GM06990 (cell line): ENCODE measurements at regions not wholly inside any gene's neighbourhood (a gene's known extent, or its start where the extent isn't known, plus 50 kb on each side); places are given as distances from the start of the nearest gene placed in this dataset.

Experiments
- DNase-seq: peaks from one replicate; pipeline ENCODE4 v3.0.0-alpha.2; 2011; ENCODE audit not compliant: insufficient read length; ENCODE audit errors: extremely low read depth
- H3K27me3 ChIP-seq: replicated peaks from 2 replicates; pipeline ENCODE4 v1.6.0; 2011; ENCODE audit warnings: low read length; ENCODE audit not compliant: control insufficient read depth, insufficient read depth
- H3K36me3 ChIP-seq: 2 replicates; pipeline ENCODE4 v1.5.1; 2011; ENCODE audit warnings: low read length; ENCODE audit not compliant: control insufficient read depth, insufficient read depth
- H3K4me3 ChIP-seq: replicated peaks from 2 replicates; pipeline ENCODE4 v1.5.1; 2011; ENCODE audit warnings: low read depth, mild to moderate bottlenecking, control low read depth, low read length
- CTCF ChIP-seq: IDR thresholded peaks from 2 replicates; pipeline ENCODE4 v1.5.1; 2011; ENCODE audit warnings: low read length, control low read depth, mild to moderate bottlenecking, inconsistent platforms; ENCODE audit not compliant: insufficient read depth, poor library complexity, severe bottlenecking

- Histone ChIP-seq H3K27me3 (no peaks in the 10 kb centered on the region; the same call in 1 of the 2 replicates), H3K36me3 (no peaks in the 10 kb centered on the region), H3K4me3 (no peak overlapping the region)
- no peak for DNase-seq
- no peak for TF ChIP-seq CTCF
Observed at GRCh38 chr15:39251413-39252133, 329.3 kb upstream of the THBS1 start.

DNA sequence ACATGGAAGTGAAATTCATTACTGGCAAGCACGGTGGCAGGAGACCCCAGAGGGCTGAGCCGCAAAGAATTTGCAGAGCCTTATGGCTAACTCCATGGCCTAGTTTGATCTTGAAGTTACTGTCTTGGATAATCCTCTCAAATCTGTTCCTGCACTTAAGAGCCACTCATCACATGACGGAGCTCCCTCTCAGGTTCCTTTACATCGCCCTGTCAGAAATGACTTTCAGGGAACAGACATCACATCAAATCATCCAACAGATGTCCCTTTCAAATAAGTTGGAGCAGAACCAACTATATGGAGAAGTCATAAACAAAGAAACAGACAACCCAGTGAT lies 328.8 kb upstream of the THBS1 start:
- TF ChIP-seq CTCF, result no peak
- no peaks in the 10 kb centered on the region; the same call in 1 of the 2 replicates for H3K27me3 ChIP-seq
- DNase-seq, result no peak
- H3K4me3 ChIP-seq, result no peak overlapping the region
- H3K36me3 ChIP-seq, result no peaks in the 10 kb centered on the region

DNA sequence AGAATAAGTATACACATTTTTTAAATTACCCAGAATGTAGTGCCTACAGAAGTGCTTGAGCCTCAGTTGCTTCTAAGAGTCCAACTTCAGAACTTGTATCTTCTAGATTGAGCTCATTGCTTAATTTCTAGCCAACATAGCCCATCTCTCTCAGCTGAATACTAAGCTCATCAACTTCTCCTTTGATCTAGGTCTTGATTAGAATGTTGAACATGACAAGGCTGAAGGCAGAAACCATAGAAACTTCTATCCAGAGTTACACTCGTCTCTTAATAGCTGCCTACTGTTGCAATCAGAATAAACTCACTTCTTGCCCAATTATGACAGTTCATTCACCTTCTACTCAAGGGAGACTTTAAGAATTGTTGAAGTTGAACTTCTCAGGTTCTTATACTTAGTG lies 327.3 kb upstream of the THBS1 start:
- no peak overlapping the region for H3K4me3 ChIP-seq
- no peaks in the 10 kb centered on the region; the same call in 1 of the 2 replicates for H3K27me3 ChIP-seq
- DNase-seq, result no peak
- no peak for TF ChIP-seq CTCF
- H3K36me3 ChIP-seq, result no peaks in the 10 kb centered on the region

- no peak for DNase-seq
- Histone ChIP-seq H3K27me3 (no peaks in the 10 kb centered on the region; the same call in 1 of the 2 replicates), H3K36me3 (no peaks in the 10 kb centered on the region), H3K4me3 (no peak overlapping the region)
- no peak for TF ChIP-seq CTCF
Observed at GRCh38 chr15:39254181-39254580, 326.7 kb upstream of the THBS1 start.

GRCh38 chr15:39255760-39256159 lies 325.1 kb upstream of the THBS1 start:
- no peak for DNase-seq
- TF ChIP-seq CTCF, result no peak
- Histone ChIP-seq H3K27me3 (no peaks in the 10 kb centered on the region; the same call in 1 of the 2 replicates), H3K36me3 (no peaks in the 10 kb centered on the region), H3K4me3 (no peak overlapping the region)

DNA sequence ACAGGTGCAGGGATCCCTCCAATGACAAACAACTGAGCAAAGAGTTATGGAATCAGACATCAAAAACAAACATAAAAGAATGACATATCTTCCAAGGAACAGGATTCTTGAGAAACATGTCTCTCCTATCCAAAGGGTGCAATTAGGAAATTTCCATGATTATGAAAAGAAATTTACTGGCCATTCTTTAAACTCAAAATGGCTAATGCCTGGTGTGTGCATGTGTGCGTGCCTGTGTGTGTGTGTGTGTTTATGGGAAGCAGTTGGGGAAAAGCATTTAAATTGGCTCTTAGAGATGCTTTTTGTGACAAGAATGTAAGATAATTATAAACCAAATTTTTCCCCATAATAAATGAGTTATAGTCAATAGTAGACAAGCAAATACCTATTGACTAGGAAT lies 320.5 kb upstream of the THBS1 start:
- TF ChIP-seq CTCF, result no peak
- Histone ChIP-seq H3K4me3 (no peak overlapping the region), H3K27me3 (no peaks in the 10 kb centered on the region; the same call in 1 of the 2 replicates), H3K36me3 (no peaks in the 10 kb centered on the region)
- DNase-seq, result no peak
